Astrocyte (in vitro differentiated cells and primary cell): ENCODE measurements at regions not wholly inside any gene's neighbourhood (a gene's known extent, or its start where the extent isn't known, plus 50 kb on each side); places are given as distances from the start of the nearest gene placed in this dataset.

ENCODE experiments used
- DNase-seq: peaks from one replicate; pipeline ENCODE4 v3.0.0-alpha.2; 2010; ENCODE audit warnings: low read depth
- FAIRE-seq: peaks from 2 replicates; lab custom pipeline; 2011; peaks lifted over from hg19 to GRCh38; lab: Jason Lieb, UNC
- H2AFZ ChIP-seq: 2 replicates; pipeline ENCODE4 v1.6.0; 2012; ENCODE audit warnings: low read depth, low read length, inconsistent platforms
- H3K27ac ChIP-seq: 2 replicates; pipeline ENCODE4 v1.5.1; 2011; ENCODE audit warnings: low read depth, low read length, inconsistent platforms
- H3K27me3 ChIP-seq: 2 replicates; pipeline ENCODE4 v1.6.0; 2011; ENCODE audit warnings: low read length, inconsistent platforms; ENCODE audit not compliant: insufficient read depth
- H3K36me3 ChIP-seq: 2 replicates; pipeline ENCODE4 v1.5.1; 2011; ENCODE audit warnings: low read length, inconsistent platforms; ENCODE audit not compliant: insufficient read depth
- H3K4me1 ChIP-seq: 2 replicates; pipeline ENCODE4 v1.5.1; 2011; ENCODE audit warnings: low read length, inconsistent platforms; ENCODE audit not compliant: insufficient read depth
- H3K4me2 ChIP-seq: 2 replicates; pipeline ENCODE4 v1.6.0; 2012; ENCODE audit warnings: low read length, inconsistent platforms
- H3K4me3 ChIP-seq: 2 replicates; pipeline ENCODE4 v1.5.1; 2011; ENCODE audit warnings: low read depth, mild to moderate bottlenecking, low read length, inconsistent platforms; ENCODE audit not compliant: insufficient read depth
- H3K79me2 ChIP-seq: 2 replicates; pipeline ENCODE4 v1.6.0; 2012; ENCODE audit warnings: mild to moderate bottlenecking, low read length, inconsistent platforms; ENCODE audit not compliant: insufficient read depth
- H3K9ac ChIP-seq: 2 replicates; pipeline ENCODE4 v1.6.0; 2012; ENCODE audit warnings: mild to moderate bottlenecking, low read length, inconsistent platforms
- H3K9me3 ChIP-seq: 2 replicates; pipeline ENCODE4 v1.5.1; 2012; ENCODE audit warnings: low read depth, mild to moderate bottlenecking, low read length, inconsistent platforms; ENCODE audit not compliant: insufficient read depth
- H4K20me1 ChIP-seq: 2 replicates; pipeline ENCODE4 v1.6.0; 2012; ENCODE audit warnings: low read length, inconsistent platforms; ENCODE audit not compliant: insufficient read depth
- H3K27ac Mint-ChIP-seq: one replicate; pipeline ENCODE4 v1.8.0; 2021; ENCODE audit warnings: mild to moderate bottlenecking, mixed read lengths; ENCODE audit not compliant: unreplicated experiment
- H3K27me3 Mint-ChIP-seq: one replicate; pipeline ENCODE4 v1.8.0; 2021; ENCODE audit warnings: low read depth, mixed read lengths; ENCODE audit not compliant: unreplicated experiment
- H3K36me3 Mint-ChIP-seq: one replicate; pipeline ENCODE4 v1.8.0; 2021; ENCODE audit warnings: low read depth, mixed read lengths; ENCODE audit not compliant: unreplicated experiment
- H3K4me1 Mint-ChIP-seq: one replicate; pipeline ENCODE4 v1.8.0; 2021; ENCODE audit warnings: low read depth, mixed read lengths; ENCODE audit not compliant: unreplicated experiment
- H3K4me3 Mint-ChIP-seq: one replicate; pipeline ENCODE4 v1.8.0; 2021; ENCODE audit warnings: mild to moderate bottlenecking, moderate library complexity, mixed read lengths; ENCODE audit not compliant: unreplicated experiment
- H3K9me3 Mint-ChIP-seq: one replicate; pipeline ENCODE4 v1.8.0; 2021; ENCODE audit warnings: mild to moderate bottlenecking, mixed read lengths; ENCODE audit not compliant: unreplicated experiment
- EZH2 ChIP-seq: IDR thresholded peaks from 2 replicates; pipeline ENCODE4 v1.6.1; 2012; ENCODE audit warnings: mild to moderate bottlenecking, low read length, inconsistent platforms; ENCODE audit not compliant: insufficient read depth
- TF ChIP-seq, protein P1 (sequence below): IDR thresholded peaks from 2 replicates; pipeline ENCODE4 v1.5.1; 2011; ENCODE audit warnings: low read depth, mild to moderate bottlenecking, inconsistent platforms, low read length, moderate library complexity; ENCODE audit not compliant: insufficient read depth

DNA sequence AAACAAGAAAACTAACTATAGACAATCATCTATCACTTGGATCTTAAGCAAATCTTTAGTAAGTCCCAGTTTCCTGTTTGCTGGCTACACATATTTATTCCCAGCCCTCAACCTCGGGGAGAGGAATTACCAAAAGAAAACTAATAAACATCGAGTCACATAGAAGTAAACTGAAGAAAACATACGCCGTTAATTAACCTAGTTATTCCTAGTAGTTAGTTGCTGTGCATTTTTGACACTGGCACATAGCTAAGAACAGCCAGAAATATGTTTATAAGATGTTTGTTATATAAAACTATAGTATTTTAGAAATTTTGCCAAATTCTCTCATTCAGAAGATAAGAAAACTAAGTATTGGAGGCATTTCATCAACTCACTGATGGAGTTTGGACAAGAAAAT is 407.2 kb upstream of the ARHGEF26 start:
- Histone ChIP-seq H2AFZ (no peak overlapping the region), H3K4me2 (no peak overlapping the region), H3K27me3 (no peaks in the 10 kb centered on the region), H3K9me3 (no peaks in the 10 kb centered on the region), H3K4me3 (no peak overlapping the region), H4K20me1 (no peaks in the 10 kb centered on the region), H3K79me2 (no peaks in the 10 kb centered on the region), H3K36me3 (no peaks in the 10 kb centered on the region), H3K4me1 (no peaks in the 10 kb centered on the region), H3K27ac (no peak overlapping the region), H3K9ac (no peak overlapping the region)
- no peak for TF ChIP-seq EZH2
- TF ChIP-seq, protein P1, sequence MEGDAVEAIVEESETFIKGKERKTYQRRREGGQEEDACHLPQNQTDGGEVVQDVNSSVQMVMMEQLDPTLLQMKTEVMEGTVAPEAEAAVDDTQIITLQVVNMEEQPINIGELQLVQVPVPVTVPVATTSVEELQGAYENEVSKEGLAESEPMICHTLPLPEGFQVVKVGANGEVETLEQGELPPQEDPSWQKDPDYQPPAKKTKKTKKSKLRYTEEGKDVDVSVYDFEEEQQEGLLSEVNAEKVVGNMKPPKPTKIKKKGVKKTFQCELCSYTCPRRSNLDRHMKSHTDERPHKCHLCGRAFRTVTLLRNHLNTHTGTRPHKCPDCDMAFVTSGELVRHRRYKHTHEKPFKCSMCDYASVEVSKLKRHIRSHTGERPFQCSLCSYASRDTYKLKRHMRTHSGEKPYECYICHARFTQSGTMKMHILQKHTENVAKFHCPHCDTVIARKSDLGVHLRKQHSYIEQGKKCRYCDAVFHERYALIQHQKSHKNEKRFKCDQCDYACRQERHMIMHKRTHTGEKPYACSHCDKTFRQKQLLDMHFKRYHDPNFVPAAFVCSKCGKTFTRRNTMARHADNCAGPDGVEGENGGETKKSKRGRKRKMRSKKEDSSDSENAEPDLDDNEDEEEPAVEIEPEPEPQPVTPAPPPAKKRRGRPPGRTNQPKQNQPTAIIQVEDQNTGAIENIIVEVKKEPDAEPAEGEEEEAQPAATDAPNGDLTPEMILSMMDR, result no peak
- no peak for DNase-seq
- no peak overlapping the region for H3K4me3 Mint-ChIP-seq
- H3K36me3 Mint-ChIP-seq, result no peaks in the 10 kb centered on the region
- no peak for FAIRE-seq
- H3K9me3 Mint-ChIP-seq, result no peaks in the 10 kb centered on the region
- no peaks in the 10 kb centered on the region for H3K4me1 Mint-ChIP-seq
- no peaks in the 10 kb centered on the region for H3K27me3 Mint-ChIP-seq
- no peak overlapping the region for H3K27ac Mint-ChIP-seq

DNA sequence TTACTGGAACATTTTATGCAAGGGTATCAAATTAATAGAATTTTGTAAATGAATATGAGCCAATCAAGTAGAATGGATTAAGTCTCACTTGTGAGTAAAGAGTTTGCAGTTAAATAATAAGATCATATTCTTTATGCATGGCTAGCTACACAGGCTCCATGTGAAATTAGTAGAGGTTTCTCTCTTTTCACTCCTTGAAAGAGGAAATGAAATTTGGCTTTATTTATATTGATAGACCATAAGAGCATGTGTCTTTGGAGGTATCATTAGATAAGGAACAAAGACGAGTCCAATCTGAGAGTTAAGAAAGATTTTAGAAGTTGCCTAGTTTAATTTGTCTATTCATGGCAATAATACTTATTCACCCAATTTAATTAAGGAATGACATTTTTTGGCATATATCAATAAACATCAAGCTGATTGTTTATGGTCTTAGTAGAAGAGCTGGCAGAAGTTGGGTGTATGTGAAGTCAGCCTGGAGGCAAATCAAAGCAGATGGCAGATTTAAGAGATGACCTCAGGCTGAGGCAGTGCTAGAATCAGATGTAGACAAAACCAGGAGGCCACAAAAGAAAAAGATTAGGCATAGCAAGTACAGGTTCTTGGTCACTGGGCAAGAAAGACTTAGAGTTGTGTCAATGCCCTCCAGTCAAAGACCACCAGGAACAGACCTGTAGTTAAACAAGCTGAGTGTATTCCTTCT is 406.5 kb upstream of the ARHGEF26 start:
- Histone ChIP-seq H3K4me1 (no peaks in the 10 kb centered on the region), H4K20me1 (no peaks in the 10 kb centered on the region), H3K36me3 (no peaks in the 10 kb centered on the region), H3K4me3 (no peak overlapping the region), H3K79me2 (no peaks in the 10 kb centered on the region), H3K27ac (no peak overlapping the region), H3K27me3 (no peaks in the 10 kb centered on the region), H3K9ac (no peak overlapping the region), H3K9me3 (no peaks in the 10 kb centered on the region), H3K4me2 (no peak overlapping the region), H2AFZ (no peak overlapping the region)
- no peak overlapping the region for H3K4me3 Mint-ChIP-seq
- FAIRE-seq (no peak), DNase-seq (no peak)
- no peaks in the 10 kb centered on the region for H3K4me1 Mint-ChIP-seq
- H3K9me3 Mint-ChIP-seq, result no peaks in the 10 kb centered on the region
- H3K27ac Mint-ChIP-seq, result no peak overlapping the region
- H3K36me3 Mint-ChIP-seq, result no peaks in the 10 kb centered on the region
- H3K27me3 Mint-ChIP-seq, result no peaks in the 10 kb centered on the region
- TF ChIP-seq, protein P1, result no peak
- no peak for TF ChIP-seq EZH2

DNA sequence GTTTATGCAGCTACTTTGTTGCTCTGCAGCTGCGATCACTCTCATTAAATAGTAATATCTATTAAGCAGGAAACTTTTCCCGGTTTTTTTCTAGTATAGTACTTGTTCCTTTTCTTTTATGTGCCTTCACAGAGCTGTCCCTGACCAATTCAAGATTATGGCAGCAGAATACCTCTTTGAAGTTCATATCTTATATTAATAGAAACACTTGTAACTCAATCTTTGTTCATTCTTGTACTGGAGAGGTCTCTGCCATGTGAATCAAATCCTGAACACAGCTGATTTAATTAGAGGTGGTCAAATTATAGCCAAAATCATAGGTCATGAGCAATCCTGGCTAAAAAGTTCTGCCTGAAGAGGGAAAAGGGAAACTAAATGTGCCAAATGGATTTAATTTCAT is 399.0 kb upstream of the ARHGEF26 start:
- no peak for FAIRE-seq

More for the DNA sequence above, 399.0 kb upstream of the ARHGEF26 start:
- no peaks in the 10 kb centered on the region for H3K36me3 ChIP-seq
- no peak overlapping the region for H3K27ac Mint-ChIP-seq
- H3K36me3 Mint-ChIP-seq, result no peaks in the 10 kb centered on the region
- H4K20me1 ChIP-seq, result no peaks in the 10 kb centered on the region
- no peak overlapping the region for H3K4me3 Mint-ChIP-seq
- no peaks in the 10 kb centered on the region for H3K27me3 ChIP-seq
- H3K9me3 Mint-ChIP-seq, result no peaks in the 10 kb centered on the region
- H3K9me3 ChIP-seq, result no peaks in the 10 kb centered on the region
- no peaks in the 10 kb centered on the region for H3K79me2 ChIP-seq
- no peak overlapping the region for H3K27ac ChIP-seq
- no peak for DNase-seq
- no peak overlapping the region for H3K4me3 ChIP-seq
- H3K4me1 Mint-ChIP-seq, result no peaks in the 10 kb centered on the region
- no peak overlapping the region for H3K9ac ChIP-seq
- no peaks in the 10 kb centered on the region for H3K27me3 Mint-ChIP-seq
- TF ChIP-seq, protein P1, result no peak
- no peak for TF ChIP-seq EZH2
- no peaks in the 10 kb centered on the region for H3K4me1 ChIP-seq
- H3K4me2 ChIP-seq, result no peak overlapping the region
- H2AFZ ChIP-seq, result no peak overlapping the region
